Endothelial cell of umbilical vein (primary cell): ENCODE measurements at regions not wholly inside any gene's neighbourhood (a gene's known extent, or its start where the extent isn't known, plus 50 kb on each side); places are given as distances from the start of the nearest gene placed in this dataset.

ENCODE experiments used
- CTCF ChIP-seq, 2 donors: IDR thresholded peaks; 1 replicate in 1 of 2; 2 replicates in 1 of 2; pipeline ENCODE4 v1.5.1; 2011; ENCODE audit warnings: low read length in 2 of 2, mild to moderate bottlenecking in 2 of 2, moderate library complexity in 2 of 2, control low read depth in 1 of 2, inconsistent platforms in 1 of 2, low read depth in 1 of 2; ENCODE audit not compliant: insufficient read depth in 1 of 2; ENCODE audit errors: extremely low read depth in 1 of 2
- EZH2 ChIP-seq: IDR thresholded peaks from 2 replicates; pipeline ENCODE4 v1.6.1; 2012; ENCODE audit warnings: borderline replicate concordance, low read depth, mild to moderate bottlenecking, moderate library complexity, low read length, inconsistent platforms; ENCODE audit not compliant: severe bottlenecking
- POLR2A ChIP-seq: IDR thresholded peaks from 2 replicates; pipeline ENCODE4 v1.6.1; 2012; ENCODE audit warnings: low read depth, mild to moderate bottlenecking, control low read depth, low read length
- TF ChIP-seq, protein P1 (sequence below): IDR thresholded peaks from 2 replicates; pipeline ENCODE4 v1.6.1; 2011; ENCODE audit not compliant: insufficient read depth, insufficient read length

GRCh38 chrX:42459735-42460134 is 318.2 kb downstream of the PPP1R2C start:
- TF ChIP-seq CTCF (IDR thresholded peaks at IDR 0.05; ENCODE audit: extremely low read depth in 1 of 2, insufficient read depth in 1 of 2, low read depth in 1 of 2, low read length in 2 of 2) (no peak), EZH2 (no peak), POLR2A (no peak)
- TF ChIP-seq, protein P1, sequence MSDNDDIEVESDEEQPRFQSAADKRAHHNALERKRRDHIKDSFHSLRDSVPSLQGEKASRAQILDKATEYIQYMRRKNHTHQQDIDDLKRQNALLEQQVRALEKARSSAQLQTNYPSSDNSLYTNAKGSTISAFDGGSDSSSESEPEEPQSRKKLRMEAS, result no peak
